Activated CD8-positive, alpha-beta memory T cell treated with anti-CD3 and anti-CD28 coated beads, Interleukin-2, amount 10 ng/mL, durations not matched to agents 7 days and 5 days (primary cell): ENCODE measurements at regions not wholly inside any gene's neighbourhood (a gene's known extent, or its start where the extent isn't known, plus 50 kb on each side); places are given as distances from the start of the nearest gene placed in this dataset.

Source experiments
- ATAC-seq: fragments of 150-1000 bp; cut with Tn5 transposase; one replicate; pipeline ENCODE4 v1.10.0; 2021; ENCODE audit warnings: moderate library complexity
- CTCF ChIA-PET: fragments of 350-600 bp; sonication (Branson Sonifier 250); formaldehyde crosslinking; loops from one replicate; lab custom pipeline; 2021; ENCODE audit warnings: antibody characterized with exemption; lab: Charles Lee
- DNase-seq: peaks from one replicate; pipeline ENCODE4 v3.0.0-alpha.2; 2020
- H3K27ac Mint-ChIP-seq: one replicate; pipeline ENCODE4 v1.8.0; 2021; ENCODE audit warnings: mild to moderate bottlenecking, mixed read lengths
- H3K27me3 Mint-ChIP-seq: one replicate; pipeline ENCODE4 v1.8.0; 2021; ENCODE audit warnings: mixed read lengths
- H3K36me3 Mint-ChIP-seq: one replicate; pipeline ENCODE4 v1.8.0; 2021; ENCODE audit warnings: mild to moderate bottlenecking, mixed read lengths
- H3K4me1 Mint-ChIP-seq: one replicate; pipeline ENCODE4 v1.8.0; 2021; ENCODE audit warnings: mixed read lengths
- H3K4me3 Mint-ChIP-seq: one replicate; pipeline ENCODE4 v1.8.0; 2021; ENCODE audit warnings: mild to moderate bottlenecking, moderate library complexity, mixed read lengths
- H3K9me3 Mint-ChIP-seq: one replicate; pipeline ENCODE4 v1.8.0; 2022; ENCODE audit warnings: low read depth, mixed read lengths

GRCh38 chr2:145343287-145343686 is 823.4 kb upstream of the ZEB2 start:
- peaks cover 10% of the 10 kb centered on the region for H3K9me3 Mint-ChIP-seq
- CTCF ChIA-PET, result no interaction called here
- no peaks in the 10 kb centered on the region for H3K27me3 Mint-ChIP-seq
- no peak overlapping the region for H3K4me3 Mint-ChIP-seq
- ATAC-seq (no peak), DNase-seq (no peak)
- H3K36me3 Mint-ChIP-seq, result no peaks in the 10 kb centered on the region
- no peaks in the 10 kb centered on the region for H3K4me1 Mint-ChIP-seq
- no peak overlapping the region for H3K27ac Mint-ChIP-seq

GRCh38 chr2:145341536-145341935 is 821.6 kb upstream of the ZEB2 start:
- ATAC-seq (no peak), DNase-seq (no peak)
- H3K4me3 Mint-ChIP-seq, result no peak overlapping the region
- CTCF ChIA-PET, result no interaction called here
- H3K36me3 Mint-ChIP-seq, result no peaks in the 10 kb centered on the region
- H3K27me3 Mint-ChIP-seq, result no peaks in the 10 kb centered on the region
- no peak overlapping the region for H3K27ac Mint-ChIP-seq
- H3K4me1 Mint-ChIP-seq, result no peaks in the 10 kb centered on the region
- H3K9me3 Mint-ChIP-seq, result peaks cover 10% of the 10 kb centered on the region

- CTCF ChIA-PET, result no interaction called here
- ATAC-seq (no peak), DNase-seq (no peak)
- peaks cover 10% of the 10 kb centered on the region for H3K9me3 Mint-ChIP-seq
- no peaks in the 10 kb centered on the region for H3K4me1 Mint-ChIP-seq
- no peak overlapping the region for H3K27ac Mint-ChIP-seq
- no peaks in the 10 kb centered on the region for H3K27me3 Mint-ChIP-seq
- H3K4me3 Mint-ChIP-seq, result no peak overlapping the region
- H3K36me3 Mint-ChIP-seq, result no peaks in the 10 kb centered on the region
Observed at GRCh38 chr2:145339646-145340045, 819.7 kb upstream of the ZEB2 start.

- Mint-ChIP-seq H3K36me3 (no peaks in the 10 kb centered on the region), H3K9me3 (no peaks in the 10 kb centered on the region), H3K27ac (no peak overlapping the region), H3K4me1 (no peaks in the 10 kb centered on the region), H3K27me3 (no peaks in the 10 kb centered on the region), H3K4me3 (no peak overlapping the region)
- CTCF ChIA-PET, result no interaction called here
- DNase-seq, result no peak
- ATAC-seq, result no peak
Observed at GRCh38 chr2:145332210-145332898, 812.4 kb upstream of the ZEB2 start.

GRCh38 chr2:145329971-145330370 is 810.1 kb upstream of the ZEB2 start:
- DNase-seq (no peak), ATAC-seq (no peak)
- H3K27me3 Mint-ChIP-seq, result peaks cover 2% of the 10 kb centered on the region
- H3K36me3 Mint-ChIP-seq, result no peaks in the 10 kb centered on the region
- H3K27ac Mint-ChIP-seq, result no peak overlapping the region
- no peak overlapping the region for H3K4me3 Mint-ChIP-seq
- peaks cover 2% of the 10 kb centered on the region for H3K4me1 Mint-ChIP-seq
- H3K9me3 Mint-ChIP-seq, result no peaks in the 10 kb centered on the region
- CTCF ChIA-PET, result no interaction called here

GRCh38 chr2:145325485-145325884 is 805.6 kb upstream of the ZEB2 start:
- CTCF ChIA-PET, result no interaction called here
- H3K27me3 Mint-ChIP-seq, result peaks cover 12% of the 10 kb centered on the region
- no peak overlapping the region for H3K27ac Mint-ChIP-seq
- peaks cover 17% of the 10 kb centered on the region for H3K4me1 Mint-ChIP-seq
- no peaks in the 10 kb centered on the region for H3K9me3 Mint-ChIP-seq
- DNase-seq (no peak), ATAC-seq (no peak)
- no peak overlapping the region for H3K4me3 Mint-ChIP-seq
- no peaks in the 10 kb centered on the region for H3K36me3 Mint-ChIP-seq

GRCh38 chr2:145324748-145325147 is 804.8 kb upstream of the ZEB2 start:
- Mint-ChIP-seq H3K27me3 (peaks cover 12% of the 10 kb centered on the region), H3K9me3 (no peaks in the 10 kb centered on the region), H3K4me3 (no peak overlapping the region), H3K4me1 (peaks cover 17% of the 10 kb centered on the region), H3K36me3 (no peaks in the 10 kb centered on the region), H3K27ac (no peak overlapping the region)
- DNase-seq (no peak), ATAC-seq (no peak)
- CTCF ChIA-PET, result no interaction called here

- ATAC-seq (peak; percentile 70), DNase-seq (no peak)
- peaks cover 17% of the 10 kb centered on the region for H3K4me1 Mint-ChIP-seq
- H3K27me3 Mint-ChIP-seq, result peaks cover 12% of the 10 kb centered on the region
- no peak overlapping the region for H3K4me3 Mint-ChIP-seq
- no peaks in the 10 kb centered on the region for H3K36me3 Mint-ChIP-seq
- no peak overlapping the region for H3K27ac Mint-ChIP-seq
- CTCF ChIA-PET, result no interaction called here
- H3K9me3 Mint-ChIP-seq, result no peaks in the 10 kb centered on the region
Observed at GRCh38 chr2:145323512-145323911, 803.6 kb upstream of the ZEB2 start.

- Mint-ChIP-seq H3K9me3 (no peaks in the 10 kb centered on the region), H3K36me3 (no peaks in the 10 kb centered on the region), H3K27me3 (peaks cover 12% of the 10 kb centered on the region), H3K4me1 (peaks cover 17% of the 10 kb centered on the region), H3K4me3 (no peak overlapping the region), H3K27ac (no peak overlapping the region)
- ATAC-seq (no peak), DNase-seq (no peak)
- CTCF ChIA-PET, result no interaction called here
Observed at GRCh38 chr2:145321344-145321743, 801.4 kb upstream of the ZEB2 start.

GRCh38 chr2:145316496-145316895 is 796.6 kb upstream of the ZEB2 start:
- Mint-ChIP-seq H3K36me3 (no peaks in the 10 kb centered on the region), H3K4me3 (no peak overlapping the region), H3K27me3 (peaks cover 2% of the 10 kb centered on the region), H3K27ac (no peak overlapping the region), H3K9me3 (no peaks in the 10 kb centered on the region), H3K4me1 (no peaks in the 10 kb centered on the region)
- DNase-seq (no peak), ATAC-seq (no peak)
- CTCF ChIA-PET, result no interaction called here

GRCh38 chr2:145315053-145315452 is 795.1 kb upstream of the ZEB2 start:
- CTCF ChIA-PET, result no interaction called here
- no peak overlapping the region for H3K27ac Mint-ChIP-seq

GRCh38 chr2:145314119-145314633 is 794.3 kb upstream of the ZEB2 start:
- no peaks in the 10 kb centered on the region for H3K9me3 Mint-ChIP-seq
- CTCF ChIA-PET, result no interaction called here
- H3K27ac Mint-ChIP-seq, result no peak overlapping the region
- no peaks in the 10 kb centered on the region for H3K36me3 Mint-ChIP-seq
- no peak for ATAC-seq
- no peaks in the 10 kb centered on the region for H3K4me1 Mint-ChIP-seq
- no peak for DNase-seq
- peaks cover 2% of the 10 kb centered on the region for H3K27me3 Mint-ChIP-seq
- no peak overlapping the region for H3K4me3 Mint-ChIP-seq

More at GRCh38 chr2:145315053-145315452, 795.1 kb upstream of the ZEB2 start:
- ATAC-seq (no peak), DNase-seq (no peak)
- no peak overlapping the region for H3K4me3 Mint-ChIP-seq
- no peaks in the 10 kb centered on the region for H3K36me3 Mint-ChIP-seq
- H3K27me3 Mint-ChIP-seq, result peaks cover 2% of the 10 kb centered on the region
- no peaks in the 10 kb centered on the region for H3K4me1 Mint-ChIP-seq
- H3K9me3 Mint-ChIP-seq, result no peaks in the 10 kb centered on the region

GRCh38 chr2:145305889-145306288 is 786.0 kb upstream of the ZEB2 start:
- Mint-ChIP-seq H3K27ac (no peak overlapping the region), H3K27me3 (no peaks in the 10 kb centered on the region), H3K4me1 (no peaks in the 10 kb centered on the region), H3K4me3 (no peak overlapping the region), H3K36me3 (no peaks in the 10 kb centered on the region), H3K9me3 (no peaks in the 10 kb centered on the region)
- no peak for ATAC-seq
- CTCF ChIA-PET, result no interaction called here
- DNase-seq, result no peak

- CTCF ChIA-PET, result no interaction called here
- H3K4me3 Mint-ChIP-seq, result no peak overlapping the region
- H3K9me3 Mint-ChIP-seq, result no peaks in the 10 kb centered on the region
- ATAC-seq (no peak), DNase-seq (no peak)
- H3K27ac Mint-ChIP-seq, result no peak overlapping the region
- H3K4me1 Mint-ChIP-seq, result no peaks in the 10 kb centered on the region
- H3K27me3 Mint-ChIP-seq, result no peaks in the 10 kb centered on the region
- no peaks in the 10 kb centered on the region for H3K36me3 Mint-ChIP-seq
Observed at GRCh38 chr2:145304501-145304900, 784.6 kb upstream of the ZEB2 start.
